Prostate gland (tissue), 2 donors: ENCODE measurements at regions not wholly inside any gene's neighbourhood (a gene's known extent, or its start where the extent isn't known, plus 50 kb on each side); places are given as distances from the start of the nearest gene placed in this dataset.
"Not testable (repeated sequence)": the region's sequence is repeated elsewhere in the genome, so short reads cannot be mapped to it uniquely, and the experiment has no call there.

Source experiments
- DNase-seq: peaks from one replicate; pipeline ENCODE4 v3.0.0-alpha.2; 2019; ENCODE audit warnings: low spot score
- H3K27ac ChIP-seq, 2 donors: fragments of 200-600 bp; sonication (generic); 2 replicates each; pipeline ENCODE4 v1.5.1; 2017 to 2019
- H3K27me3 ChIP-seq: fragments of 200-600 bp; sonication (generic); replicated peaks from 2 replicates; pipeline ENCODE4 v1.5.1; 2019; ENCODE audit not compliant: insufficient read depth
- H3K36me3 ChIP-seq, 2 donors: fragments of 200-600 bp; sonication (generic); 1 replicate in 1 of 2; 2 replicates in 1 of 2; pipeline versions ENCODE4 v1.5.1 to v1.8.1; 2017 to 2019
- H3K4me1 ChIP-seq: fragments of 200-600 bp; sonication (generic); replicated peaks from 2 replicates; pipeline ENCODE4 v1.5.1; 2019
- H3K4me3 ChIP-seq, 2 donors: fragments of 200-600 bp; sonication (generic); 2 replicates each; pipeline ENCODE4 v1.5.1; 2017 to 2019
- H3K9me3 ChIP-seq: fragments of 200-600 bp; sonication (generic); 2 replicates; pipeline ENCODE4 v1.5.1; 2017
- POLR2A ChIP-seq: fragments of 450-650 bp; IDR thresholded peaks from one replicate; pipeline ENCODE4 v1.6.1; 2016; ENCODE audit warnings: antibody characterized with exemption, mild to moderate bottlenecking
- POLR2AphosphoS5 ChIP-seq: sonication (generic); formaldehyde crosslinking; IDR thresholded peaks from one replicate; pipeline ENCODE4 v1.6.1; 2017; ENCODE audit warnings: antibody characterized with exemption
- WGBS: methylation state at CpG from one replicate; pipeline ENCODE4 v1.1.5; 2018; 5-methylcytosine and 5-hydroxymethylcytosine counted together
- intact Hi-C: fragments of 100-400 bp; cut with DNase I; formaldehyde crosslinking; loops from one replicate; pipeline ENCODE4 v1.14.2; 2022
- TF ChIP-seq, protein P1 (sequence below), 4 experiments: fragments of 200-600 bp in 2 of 4; fragments of 450-650 bp in 2 of 4; sonication (generic) in 2 of 4; IDR thresholded peaks; 1 replicate in 3 of 4; 2 replicates in 1 of 4; pipeline ENCODE4 v1.5.1; 2016 to 2019; ENCODE audit warnings: antibody characterized with exemption in 4 of 4, mild to moderate bottlenecking in 2 of 4, moderate library complexity in 2 of 4

DNA sequence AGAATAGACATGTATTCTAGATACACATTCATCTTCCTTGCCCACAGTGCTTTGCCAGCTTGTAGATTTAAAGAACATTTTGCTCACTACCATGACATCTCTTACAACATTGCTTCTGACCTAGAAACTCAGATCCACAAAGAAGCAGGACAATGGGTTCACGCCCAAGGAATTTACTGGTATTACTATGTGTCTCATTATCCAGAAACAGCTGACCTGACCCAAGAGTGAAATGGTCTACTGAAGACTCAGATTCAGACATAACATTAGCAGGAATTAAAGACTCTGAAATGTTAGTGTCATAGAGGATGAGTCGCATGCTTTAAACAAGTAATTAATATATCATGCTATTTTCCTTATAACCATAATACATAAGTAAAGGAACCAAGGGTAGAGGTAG, 731.4 kb downstream of the GALC start:
- H3K9me3 ChIP-seq: no peaks in the 10 kb centered on the region
- no peaks in the 10 kb centered on the region for H3K4me1 ChIP-seq
- no peak overlapping the region for H3K4me3 ChIP-seq
- H3K36me3 ChIP-seq: no peaks in the 10 kb centered on the region
- no peak overlapping the region for H3K27ac ChIP-seq
- intact Hi-C loops: no loop called here
- 94% methylated on average over 2 of the region's 2 CpGs for WGBS
- no peak for DNase-seq
- TF ChIP-seq, protein P1, sequence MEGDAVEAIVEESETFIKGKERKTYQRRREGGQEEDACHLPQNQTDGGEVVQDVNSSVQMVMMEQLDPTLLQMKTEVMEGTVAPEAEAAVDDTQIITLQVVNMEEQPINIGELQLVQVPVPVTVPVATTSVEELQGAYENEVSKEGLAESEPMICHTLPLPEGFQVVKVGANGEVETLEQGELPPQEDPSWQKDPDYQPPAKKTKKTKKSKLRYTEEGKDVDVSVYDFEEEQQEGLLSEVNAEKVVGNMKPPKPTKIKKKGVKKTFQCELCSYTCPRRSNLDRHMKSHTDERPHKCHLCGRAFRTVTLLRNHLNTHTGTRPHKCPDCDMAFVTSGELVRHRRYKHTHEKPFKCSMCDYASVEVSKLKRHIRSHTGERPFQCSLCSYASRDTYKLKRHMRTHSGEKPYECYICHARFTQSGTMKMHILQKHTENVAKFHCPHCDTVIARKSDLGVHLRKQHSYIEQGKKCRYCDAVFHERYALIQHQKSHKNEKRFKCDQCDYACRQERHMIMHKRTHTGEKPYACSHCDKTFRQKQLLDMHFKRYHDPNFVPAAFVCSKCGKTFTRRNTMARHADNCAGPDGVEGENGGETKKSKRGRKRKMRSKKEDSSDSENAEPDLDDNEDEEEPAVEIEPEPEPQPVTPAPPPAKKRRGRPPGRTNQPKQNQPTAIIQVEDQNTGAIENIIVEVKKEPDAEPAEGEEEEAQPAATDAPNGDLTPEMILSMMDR (IDR thresholded peaks at IDR 0.05): no peak
- TF ChIP-seq POLR2A (no peak), POLR2AphosphoS5 (no peak)
- H3K27me3 ChIP-seq: no peaks in the 10 kb centered on the region

DNA sequence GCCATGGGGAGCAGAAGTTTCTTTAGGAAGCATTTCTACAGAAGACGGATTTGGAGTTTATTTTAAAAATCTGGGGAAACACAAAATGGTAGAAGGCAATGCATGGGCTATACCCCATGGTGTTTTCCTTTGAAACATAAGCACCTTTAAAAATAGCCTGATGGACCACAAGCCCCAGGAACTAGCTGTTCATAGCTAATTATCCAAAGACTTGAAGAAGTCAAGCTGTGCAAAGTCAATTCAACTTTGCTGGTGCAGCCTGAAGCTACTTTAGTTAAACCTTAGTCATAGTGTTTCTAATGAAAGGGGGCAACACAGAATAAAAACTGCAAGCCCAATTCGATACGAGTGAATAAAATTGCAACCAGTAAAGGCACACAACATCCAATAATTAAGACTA, 732.5 kb downstream of the GALC start:
- Histone ChIP-seq H3K9me3 (no peaks in the 10 kb centered on the region), H3K27ac (no peak overlapping the region), H3K27me3 (no peaks in the 10 kb centered on the region), H3K36me3 (no peaks in the 10 kb centered on the region), H3K4me3 (no peak overlapping the region), H3K4me1 (no peaks in the 10 kb centered on the region)
- intact Hi-C loops: no loop called here
- WGBS: 74% methylated on average over 3 of the region's 3 CpGs
- DNase-seq: no peak
- TF ChIP-seq POLR2AphosphoS5: no peak
- TF ChIP-seq POLR2A: no peak
- TF ChIP-seq, protein P1 (IDR thresholded peaks at IDR 0.05): no peak

DNA sequence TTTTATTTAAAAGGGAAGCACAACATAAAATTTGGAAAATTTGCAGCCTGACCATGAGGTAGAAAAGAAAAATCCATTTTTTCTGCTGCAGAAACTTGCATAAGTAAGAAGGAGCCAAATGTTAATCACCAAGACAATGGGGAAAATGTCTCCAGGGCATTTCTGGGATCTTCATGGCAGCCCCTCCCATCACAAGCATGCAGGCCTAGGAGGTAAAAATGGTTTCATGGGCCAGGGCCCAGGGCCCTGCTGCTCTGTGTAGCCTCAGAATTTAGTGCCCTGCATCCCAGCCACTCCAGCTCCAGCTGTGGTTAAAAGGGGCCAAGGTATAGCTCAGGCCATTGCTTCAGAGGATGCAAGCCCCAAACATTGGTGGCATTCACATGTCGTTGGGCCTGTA, 735.6 kb downstream of the GALC start:
- TF ChIP-seq, protein P1 (IDR thresholded peaks at IDR 0.05): no peak
- H3K36me3 ChIP-seq: no peaks in the 10 kb centered on the region

DNA sequence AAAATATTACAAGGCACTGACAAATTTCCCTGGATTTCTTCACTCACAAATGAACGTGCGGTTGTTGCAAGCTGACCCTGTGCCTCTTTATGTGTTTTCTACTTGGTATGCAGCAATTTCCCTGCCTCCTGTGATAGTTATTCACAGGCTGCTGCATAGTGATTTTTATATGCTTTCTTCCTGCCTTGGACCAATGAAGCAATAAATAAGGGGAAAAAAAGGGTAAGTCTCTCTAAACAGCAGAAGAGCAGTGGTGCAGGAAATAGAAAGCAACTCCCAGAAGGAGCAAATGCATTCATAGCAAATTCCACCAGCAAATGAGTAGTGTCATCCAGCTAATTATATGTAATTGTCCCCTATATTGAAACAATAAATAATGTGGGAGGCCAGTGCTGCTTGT, 737.9 kb downstream of the GALC start:
- TF ChIP-seq POLR2A (no peak), POLR2AphosphoS5 (no peak)
- TF ChIP-seq, protein P1 (IDR thresholded peaks at IDR 0.05): no peak
- intact Hi-C loops: no loop called here
- no peak overlapping the region for H3K4me3 ChIP-seq
- DNase-seq: no peak
- WGBS: 72% methylated on average over 2 of the region's 2 CpGs
- H3K9me3 ChIP-seq: no peaks in the 10 kb centered on the region
- no peaks in the 10 kb centered on the region for H3K27me3 ChIP-seq
- no peaks in the 10 kb centered on the region for H3K4me1 ChIP-seq
- no peaks in the 10 kb centered on the region for H3K36me3 ChIP-seq
- no peak overlapping the region for H3K27ac ChIP-seq

More for the DNA sequence above, 735.6 kb downstream of the GALC start:
- H3K9me3 ChIP-seq: no peaks in the 10 kb centered on the region
- WGBS: 82% methylated on average over 1 of the region's 1 CpG
- H3K27ac ChIP-seq: no peak overlapping the region
- intact Hi-C loops: no loop called here
- H3K27me3 ChIP-seq: no peaks in the 10 kb centered on the region
- DNase-seq: no peak
- no peaks in the 10 kb centered on the region for H3K4me1 ChIP-seq
- no peak overlapping the region for H3K4me3 ChIP-seq

DNA sequence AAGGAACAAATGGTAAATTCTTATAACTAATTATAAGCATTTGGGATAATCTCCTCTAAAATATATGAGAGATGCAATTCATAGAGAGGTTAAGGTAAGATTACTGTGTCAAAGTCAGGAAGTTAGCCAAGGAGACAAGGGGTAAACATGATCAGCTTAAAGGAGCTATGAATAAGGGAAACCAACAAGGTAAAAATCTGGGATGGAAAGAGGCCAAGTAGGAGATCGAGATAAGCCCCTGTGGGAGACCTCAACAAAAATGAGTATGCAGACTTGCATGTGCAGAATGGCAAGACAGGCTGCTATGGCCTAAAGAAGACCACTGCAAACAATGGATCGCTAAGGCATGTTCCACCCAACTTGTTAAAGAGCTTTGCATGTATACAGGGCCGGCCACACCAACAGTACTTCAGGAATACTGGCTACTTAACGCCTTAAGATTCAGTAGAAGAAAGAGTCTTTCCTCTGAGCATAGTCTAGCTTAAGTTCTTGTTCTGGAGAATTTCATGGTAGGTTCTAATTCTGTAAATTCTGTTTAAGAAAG, 738.6 kb downstream of the GALC start:
- DNase-seq: no peak
- Histone ChIP-seq H3K36me3 (no peaks in the 10 kb centered on the region), H3K4me3 (no peak overlapping the region), H3K9me3 (no peaks in the 10 kb centered on the region), H3K4me1 (no peaks in the 10 kb centered on the region), H3K27ac (no peak overlapping the region), H3K27me3 (no peaks in the 10 kb centered on the region)
- TF ChIP-seq, protein P1 (IDR thresholded peaks at IDR 0.05): no peak
- no peak for TF ChIP-seq POLR2A
- no peak for TF ChIP-seq POLR2AphosphoS5
- intact Hi-C loops: no loop called here
- WGBS: 28% methylated on average over 4 of the region's 4 CpGs

DNA sequence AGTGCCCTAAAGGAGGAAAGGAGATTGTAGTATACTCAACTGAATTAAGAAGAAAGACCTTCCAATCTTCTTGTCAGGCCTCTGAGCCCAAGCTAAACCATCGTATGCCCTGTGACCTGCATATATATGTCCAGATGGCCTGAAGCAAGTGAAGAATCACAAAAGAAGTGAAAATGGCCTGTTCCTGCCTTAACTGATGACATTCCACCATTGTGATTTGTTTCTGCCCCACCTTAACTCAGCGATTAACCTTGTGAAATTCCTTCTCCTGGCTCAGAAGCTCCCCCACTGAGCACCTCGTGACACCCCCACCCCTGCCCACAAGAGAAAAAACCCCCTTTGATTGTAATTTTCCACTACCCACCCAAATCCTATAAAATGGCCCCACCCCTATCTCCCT, 739.2 kb downstream of the GALC start:
- H3K4me3 ChIP-seq, H3K27me3 ChIP-seq, H3K9me3 ChIP-seq, DNase-seq, H3K27ac ChIP-seq, intact Hi-C loops, H3K36me3 ChIP-seq, H3K4me1 ChIP-seq: not testable (repeated sequence)
- 62% methylated on average over 3 of the region's 3 CpGs for WGBS
